IMR-90 (cell line): ENCODE measurements at regions not wholly inside any gene's neighbourhood (a gene's known extent, or its start where the extent isn't known, plus 50 kb on each side); places are given as distances from the start of the nearest gene placed in this dataset.
"Not testable (repeated sequence)": the region's sequence is repeated elsewhere in the genome, so short reads cannot be mapped to it uniquely, and the experiment has no call there.

ENCODE experiments used
- CTCF ChIP-seq: conservative IDR thresholded peaks from 2 replicates; pipeline ENCODE4 v1.5.1; 2012; ENCODE audit warnings: mild to moderate bottlenecking, low read depth, low read length, improper control_type of control experiment
- POLR2A ChIP-seq: IDR thresholded peaks from 2 replicates; pipeline ENCODE4 v1.6.1; 2012; ENCODE audit warnings: mild to moderate bottlenecking, low read depth, low read length

- TF ChIP-seq POLR2A, CTCF: not testable (repeated sequence)
Observed at GRCh38 chr19:28626407-28626806, 586.5 kb downstream of the UQCRFS1 start.
